K562 (cell line): ENCODE measurements at regions not wholly inside any gene's neighbourhood (a gene's known extent, or its start where the extent isn't known, plus 50 kb on each side); places are given as distances from the start of the nearest gene placed in this dataset.

Source experiments
- CHD4 ChIP-seq: fragments of 200-600 bp; sonication (generic); IDR thresholded peaks from 3 replicates; pipeline ENCODE4 v1.6.1; 2012; ENCODE audit warnings: low read depth, mild to moderate bottlenecking, mixed read lengths, low read length, inconsistent platforms; ENCODE audit not compliant: insufficient read depth, insufficient replicate concordance, poor library complexity, severe bottlenecking
- DNMT1 ChIP-seq: fragments of 450-650 bp; IDR thresholded peaks from 2 replicates; pipeline ENCODE4 v1.6.1; 2016; ENCODE audit warnings: antibody characterized with exemption, mild to moderate bottlenecking
- ELK3 ChIP-seq: fragments of 450-650 bp; formaldehyde crosslinking; IDR thresholded peaks from 2 replicates; pipeline ENCODE4 v1.4.0; 2020; ENCODE audit warnings: mild to moderate bottlenecking
- GTF2E2 ChIP-seq: fragments of 200-800 bp; sonication (Bioruptor generic); IDR thresholded peaks from 2 replicates; pipeline ENCODE4 v1.6.1; 2016; ENCODE audit warnings: missing genetic modification characterization, missing compliant biosample characterization
- JUN ChIP-seq, 2 experiments: sonication (generic) in 1 of 2; formaldehyde crosslinking in 1 of 2; IDR thresholded peaks; 2 replicates each; pipeline versions ENCODE4 v1.6.1 to v1.8.0; 2012 to 2022; ENCODE audit warnings: borderline replicate concordance in 2 of 2, mild to moderate bottlenecking in 2 of 2, improper control_type of control experiment in 1 of 2, low read depth in 1 of 2, low read length in 1 of 2, missing genetic modification reagents in 1 of 2
- MEF2A ChIP-seq: IDR thresholded peaks from 2 replicates; pipeline ENCODE4 v1.6.1; 2011; ENCODE audit warnings: low read depth, mild to moderate bottlenecking, low read length, moderate library complexity; ENCODE audit not compliant: control insufficient read depth
- MYC ChIP-seq, 2 experiments: fragments of 250-450 bp in 1 of 2; sonication (Bioruptor Pico) in 1 of 2; IDR thresholded peaks; 2 replicates each; pipeline versions ENCODE4 v1.5.1 to v1.6.1; 2012 to 2021; ENCODE audit warnings: low read depth in 2 of 2, borderline replicate concordance in 1 of 2, improper control_type of control experiment in 1 of 2, low read length in 1 of 2, mild to moderate bottlenecking in 1 of 2, moderate library complexity in 1 of 2
- NFIX ChIP-seq: fragments of 250-450 bp; sonication (Bioruptor Pico); IDR thresholded peaks from 2 replicates; pipeline ENCODE4 v1.4.0; 2020; ENCODE audit warnings: low read depth, mild to moderate bottlenecking, moderate library complexity
- NRF1 ChIP-seq, 2 experiments: fragments of 450-650 bp; IDR thresholded peaks in 1 of 2; conservative IDR thresholded peaks in 1 of 2; 2 replicates each; pipeline ENCODE4 v1.6.1; 2014; ENCODE audit warnings: mild to moderate bottlenecking in 2 of 2
- POLR2H ChIP-seq: IDR thresholded peaks from 2 replicates; pipeline ENCODE4 v1.6.1; 2016; ENCODE audit warnings: missing genetic modification characterization, low read depth, mild to moderate bottlenecking, control low read depth, missing compliant biosample characterization, moderate library complexity
- TSC22D4 ChIP-seq: fragments of 450-650 bp; IDR thresholded peaks from 2 replicates; pipeline ENCODE4 v1.6.1; 2016; ENCODE audit warnings: missing genetic modification characterization, missing biosample characterization, control low read depth
- ZBTB11 ChIP-seq, 3 experiments: fragments of 200-800 bp in 1 of 3; fragments of 250-450 bp in 1 of 3; fragments of 450-650 bp in 1 of 3; sonication (Bioruptor Pico) in 1 of 3; sonication (Bioruptor generic) in 1 of 3; formaldehyde crosslinking in 1 of 3; IDR thresholded peaks; 2 replicates each; pipeline versions ENCODE4 v1.6.1 to v1.8.0; 2016 to 2022; ENCODE audit warnings: mild to moderate bottlenecking in 2 of 3, missing genetic modification characterization in 2 of 3, missing compliant biosample characterization in 1 of 3, moderate library complexity in 1 of 3
- ZNF780A ChIP-seq: fragments of 250-450 bp; sonication (Bioruptor Pico); IDR thresholded peaks from 2 replicates; pipeline ENCODE4 v1.5.0; 2021; ENCODE audit warnings: mild to moderate bottlenecking
- TF ChIP-seq, protein P1 (sequence below): sonication (generic); formaldehyde crosslinking; IDR thresholded peaks from 2 replicates; pipeline ENCODE4 v1.8.0; 2023; ENCODE audit warnings: mild to moderate bottlenecking, missing genetic modification reagents

- TF ChIP-seq, protein P1, sequence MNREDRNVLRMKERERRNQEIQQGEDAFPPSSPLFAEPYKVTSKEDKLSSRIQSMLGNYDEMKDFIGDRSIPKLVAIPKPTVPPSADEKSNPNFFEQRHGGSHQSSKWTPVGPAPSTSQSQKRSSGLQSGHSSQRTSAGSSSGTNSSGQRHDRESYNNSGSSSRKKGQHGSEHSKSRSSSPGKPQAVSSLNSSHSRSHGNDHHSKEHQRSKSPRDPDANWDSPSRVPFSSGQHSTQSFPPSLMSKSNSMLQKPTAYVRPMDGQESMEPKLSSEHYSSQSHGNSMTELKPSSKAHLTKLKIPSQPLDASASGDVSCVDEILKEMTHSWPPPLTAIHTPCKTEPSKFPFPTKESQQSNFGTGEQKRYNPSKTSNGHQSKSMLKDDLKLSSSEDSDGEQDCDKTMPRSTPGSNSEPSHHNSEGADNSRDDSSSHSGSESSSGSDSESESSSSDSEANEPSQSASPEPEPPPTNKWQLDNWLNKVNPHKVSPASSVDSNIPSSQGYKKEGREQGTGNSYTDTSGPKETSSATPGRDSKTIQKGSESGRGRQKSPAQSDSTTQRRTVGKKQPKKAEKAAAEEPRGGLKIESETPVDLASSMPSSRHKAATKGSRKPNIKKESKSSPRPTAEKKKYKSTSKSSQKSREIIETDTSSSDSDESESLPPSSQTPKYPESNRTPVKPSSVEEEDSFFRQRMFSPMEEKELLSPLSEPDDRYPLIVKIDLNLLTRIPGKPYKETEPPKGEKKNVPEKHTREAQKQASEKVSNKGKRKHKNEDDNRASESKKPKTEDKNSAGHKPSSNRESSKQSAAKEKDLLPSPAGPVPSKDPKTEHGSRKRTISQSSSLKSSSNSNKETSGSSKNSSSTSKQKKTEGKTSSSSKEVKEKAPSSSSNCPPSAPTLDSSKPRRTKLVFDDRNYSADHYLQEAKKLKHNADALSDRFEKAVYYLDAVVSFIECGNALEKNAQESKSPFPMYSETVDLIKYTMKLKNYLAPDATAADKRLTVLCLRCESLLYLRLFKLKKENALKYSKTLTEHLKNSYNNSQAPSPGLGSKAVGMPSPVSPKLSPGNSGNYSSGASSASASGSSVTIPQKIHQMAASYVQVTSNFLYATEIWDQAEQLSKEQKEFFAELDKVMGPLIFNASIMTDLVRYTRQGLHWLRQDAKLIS (CRISPR knock-in tag): peak; percentile 93
- no peak for TF ChIP-seq POLR2H
- TF ChIP-seq NRF1 (conservative IDR thresholded peaks at IDR 0.05 in 1 of 2, IDR thresholded peaks at IDR 0.05 in 1 of 2): peak in 1 of 2 experiments; percentile 84; a peak in 3 of 4 replicates
- no peak for TF ChIP-seq ELK3
- TF ChIP-seq ZBTB11 (CRISPR knock-in tag; IDR thresholded peaks at IDR 0.05): 0 out of 6 replicates have a peak, but pooled peaks of 1 of the 3 experiments have one; percentile 37
- TF ChIP-seq GTF2E2 (tag): peak; percentile 91; the same call in 1 of the 2 replicates
- TF ChIP-seq DNMT1: no peak
- TF ChIP-seq CHD4: peak; percentile 87
- 0 out of 2 replicates have a peak, but pooled peaks have one; percentile 5 for TF ChIP-seq MEF2A
- TF ChIP-seq ZNF780A (CRISPR knock-in tag): peak; percentile 39; the same call in 1 of the 2 replicates
- TF ChIP-seq MYC (IDR thresholded peaks at IDR 0.05; ENCODE audit: low read depth, low read length): peak; percentile 96
- peak; percentile 89 for TF ChIP-seq MYC (CRISPR knock-in tag; IDR thresholded peaks at IDR 0.05; ENCODE audit: borderline replicate concordance, low read depth)
- no peak for TF ChIP-seq NFIX (CRISPR knock-in tag)
- TF ChIP-seq TSC22D4 (tag): no peak
- TF ChIP-seq JUN (IDR thresholded peaks at IDR 0.05; ENCODE audit: borderline replicate concordance, low read depth, low read length): no peak
- no peak for TF ChIP-seq JUN (CRISPR knock-in tag; IDR thresholded peaks at IDR 0.05; ENCODE audit: borderline replicate concordance)
Observed at GRCh38 chr16:85553436-85554113, 59.5 kb upstream of the GSE1 start (continued).
